Stimulated activated CD8-positive, alpha-beta memory T cell treated with anti-CD3 and anti-CD28 coated beads, Interleukin-12 subunit alpha, Interleukin-12 subunit beta, amount 100 ng/mL, for 4 hours (primary cell): ENCODE measurements at regions not wholly inside any gene's neighbourhood (a gene's known extent, or its start where the extent isn't known, plus 50 kb on each side); places are given as distances from the start of the nearest gene placed in this dataset.

Source experiments
- DNase-seq: peaks from one replicate; pipeline ENCODE4 v3.0.0-alpha.2; 2020; ENCODE audit warnings: low read depth

- no peak for DNase-seq
These were observed 235.1 kb upstream of the RBFOX1 start for GRCh38 chr16:7097518-7097917.

GRCh38 chr16:7093511-7093910 lies 239.1 kb upstream of the RBFOX1 start:
- DNase-seq, result no peak

- no peak for DNase-seq
These were observed 242.0 kb upstream of the RBFOX1 start for GRCh38 chr16:7090628-7091115.

- no peak for DNase-seq
These were observed 242.9 kb upstream of the RBFOX1 start for GRCh38 chr16:7089751-7090150.

GRCh38 chr16:7088711-7089110 lies 243.9 kb upstream of the RBFOX1 start:
- no peak for DNase-seq

GRCh38 chr16:7086822-7087616 lies 245.6 kb upstream of the RBFOX1 start:
- DNase-seq, result no peak

- DNase-seq, result no peak
These were observed 246.9 kb upstream of the RBFOX1 start for GRCh38 chr16:7085776-7086175.

- no peak for DNase-seq
These were observed 249.5 kb upstream of the RBFOX1 start for GRCh38 chr16:7083096-7083495.

GRCh38 chr16:7077636-7078035 lies 255.0 kb upstream of the RBFOX1 start:
- DNase-seq, result no peak

GRCh38 chr16:7074715-7075114 lies 257.9 kb upstream of the RBFOX1 start:
- no peak for DNase-seq

GRCh38 chr16:7057458-7057857 lies 275.2 kb upstream of the RBFOX1 start:
- DNase-seq, result no peak

- no peak for DNase-seq
These were observed 277.2 kb upstream of the RBFOX1 start for GRCh38 chr16:7055443-7055842.

GRCh38 chr16:7051591-7052349 lies 280.9 kb upstream of the RBFOX1 start:
- DNase-seq, result no peak

GRCh38 chr16:7044331-7044730 lies 288.3 kb upstream of the RBFOX1 start:
- no peak for DNase-seq

GRCh38 chr16:7038475-7038874 lies 294.2 kb upstream of the RBFOX1 start:
- DNase-seq, result no peak

GRCh38 chr16:7037495-7037894 lies 295.1 kb upstream of the RBFOX1 start:
- no peak for DNase-seq

- DNase-seq, result no peak
These were observed 301.6 kb upstream of the RBFOX1 start for GRCh38 chr16:7031031-7031430.

- no peak for DNase-seq
These were observed 305.2 kb upstream of the RBFOX1 start for GRCh38 chr16:7027401-7027800.

GRCh38 chr16:7026639-7027038 lies 306.0 kb upstream of the RBFOX1 start:
- DNase-seq, result no peak

GRCh38 chr16:7025616-7026190 lies 306.9 kb upstream of the RBFOX1 start:
- DNase-seq, result no peak

- no peak for DNase-seq
These were observed 310.9 kb upstream of the RBFOX1 start for GRCh38 chr16:7021653-7022275.

GRCh38 chr16:7017006-7017662 lies 315.5 kb upstream of the RBFOX1 start:
- no peak for DNase-seq
